HG03354 (cell line): ENCODE measurements at regions not wholly inside any gene's neighbourhood (a gene's known extent, or its start where the extent isn't known, plus 50 kb on each side); places are given as distances from the start of the nearest gene placed in this dataset.

ENCODE experiments used
- ATAC-seq: cut with Tn5 transposase; IDR thresholded peaks from one replicate; pipeline ENCODE4 v1.9.1; 2021; ENCODE audit warnings: mild to moderate bottlenecking; ENCODE audit not compliant: unreplicated experiment, poor library complexity, severe bottlenecking

DNA sequence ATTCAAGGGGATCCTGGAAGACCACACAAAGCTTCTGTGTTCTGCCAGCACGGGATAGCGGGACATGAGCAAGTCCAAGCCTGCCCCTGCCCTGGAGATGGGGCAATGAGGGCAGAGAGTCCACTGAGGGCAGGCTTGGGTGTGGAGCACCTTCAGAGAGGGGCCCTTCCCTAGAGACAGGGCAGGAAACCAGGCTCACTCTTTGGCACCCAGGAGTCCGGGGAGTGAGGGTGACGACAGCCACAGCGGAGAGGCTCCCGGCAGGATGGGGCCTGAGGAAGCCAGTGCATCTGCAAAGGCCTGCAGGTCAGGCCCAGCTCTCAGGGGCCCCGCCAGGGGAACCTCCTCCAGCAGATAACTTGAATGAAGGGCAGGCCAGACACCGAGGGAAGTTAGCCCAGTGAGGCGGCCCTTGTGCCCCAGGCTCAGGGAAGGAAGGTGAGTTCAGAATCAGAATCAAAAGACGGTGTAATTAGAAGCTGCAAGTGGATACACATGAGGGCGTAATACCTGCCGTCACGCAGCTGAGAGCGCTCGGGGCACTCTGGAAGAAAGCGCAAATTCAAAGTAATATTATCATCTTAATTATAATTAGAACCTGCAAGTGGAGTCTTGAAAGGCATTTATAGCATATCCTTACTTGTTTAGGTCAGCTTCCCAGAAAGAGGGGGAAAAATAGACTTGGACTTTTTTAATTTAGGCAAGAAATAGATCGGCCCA is 142.6 kb upstream of the LGALSL start:
- ATAC-seq: no peak

DNA sequence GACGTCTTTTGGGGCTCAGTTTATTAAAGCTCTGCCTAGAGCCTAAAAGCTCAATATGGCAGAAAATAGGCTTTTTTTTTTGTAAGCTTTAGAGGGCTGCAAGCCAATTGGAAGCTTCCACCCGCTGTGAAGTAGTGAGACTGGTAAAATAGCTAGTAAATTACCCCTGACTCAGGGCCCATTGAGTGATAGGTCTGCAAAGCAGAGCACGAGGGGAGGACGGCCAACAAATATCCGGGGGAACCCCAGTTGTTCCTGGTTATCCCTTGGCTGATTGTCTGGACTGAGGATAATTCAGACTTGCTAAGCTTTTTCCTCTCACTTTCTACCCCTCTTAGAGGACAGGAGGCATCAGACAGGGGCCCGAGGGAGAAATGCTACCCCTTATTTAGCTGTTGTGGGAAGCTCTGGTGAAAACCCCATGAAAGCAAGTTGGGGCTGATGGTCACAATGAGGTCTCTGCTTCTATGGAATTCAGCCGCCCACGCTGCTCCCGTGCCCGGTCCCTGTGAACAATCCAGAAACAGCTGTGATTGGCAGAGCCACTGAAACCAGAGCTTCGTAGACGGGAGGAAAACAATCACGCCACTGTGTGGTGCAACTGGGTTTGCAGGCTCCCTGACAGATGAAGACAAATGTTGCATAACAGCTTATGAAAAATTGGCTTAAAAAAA is 141.9 kb upstream of the LGALSL start:
- ATAC-seq: no peak

DNA sequence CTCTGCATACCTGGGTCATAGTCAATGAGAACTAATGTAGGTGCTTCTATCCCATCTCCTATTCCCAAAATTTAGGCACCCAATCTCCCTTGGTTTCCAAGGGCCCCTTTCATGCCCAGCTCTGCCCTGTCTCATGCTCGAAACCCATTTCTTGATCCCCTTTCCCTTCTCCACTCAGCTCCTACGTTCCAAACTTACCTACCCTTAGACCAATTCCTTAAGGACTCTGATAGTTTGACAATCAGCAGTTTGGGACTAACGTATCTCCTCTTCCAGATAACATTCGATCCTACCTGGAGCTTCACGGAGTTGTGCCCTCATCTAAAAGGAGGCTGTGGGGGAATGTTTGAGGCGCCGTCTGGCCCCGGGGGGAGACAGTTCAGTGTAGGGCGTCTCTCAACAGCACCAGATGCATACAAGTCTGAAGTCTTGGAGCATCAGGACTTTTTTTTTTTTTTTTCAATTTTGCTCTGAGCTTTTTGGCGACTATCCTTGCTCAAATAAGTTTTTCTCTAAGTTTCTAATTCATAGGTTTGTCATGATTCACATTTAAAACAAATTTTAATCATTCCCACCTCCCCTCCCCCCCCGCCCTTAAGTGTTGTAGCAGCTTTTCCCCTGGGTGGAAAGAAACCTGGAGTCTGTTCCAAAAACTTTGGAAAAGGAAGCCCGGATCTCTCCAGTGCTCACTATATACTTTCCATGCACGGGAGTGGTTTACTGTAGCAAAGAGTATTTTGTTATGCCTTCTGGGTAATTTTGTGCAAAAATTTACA is 141.2 kb upstream of the LGALSL start:
- no peak for ATAC-seq

DNA sequence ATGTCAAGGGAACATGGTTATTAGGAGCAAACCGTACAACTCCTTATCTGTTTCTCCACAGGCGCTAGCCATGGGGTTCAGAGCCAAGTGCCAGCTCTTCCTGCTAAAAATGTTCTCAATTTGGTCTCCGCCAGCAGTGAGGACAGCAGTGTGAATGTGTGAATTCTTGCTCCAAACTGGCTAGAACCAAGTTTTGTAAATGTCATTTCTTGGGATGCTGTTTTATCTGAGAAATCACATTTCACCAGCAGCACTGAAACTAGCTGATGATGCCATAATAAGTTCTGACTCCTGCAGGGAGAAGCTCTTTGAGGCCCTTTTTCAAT is 140.6 kb upstream of the LGALSL start:
- ATAC-seq: no peak

DNA sequence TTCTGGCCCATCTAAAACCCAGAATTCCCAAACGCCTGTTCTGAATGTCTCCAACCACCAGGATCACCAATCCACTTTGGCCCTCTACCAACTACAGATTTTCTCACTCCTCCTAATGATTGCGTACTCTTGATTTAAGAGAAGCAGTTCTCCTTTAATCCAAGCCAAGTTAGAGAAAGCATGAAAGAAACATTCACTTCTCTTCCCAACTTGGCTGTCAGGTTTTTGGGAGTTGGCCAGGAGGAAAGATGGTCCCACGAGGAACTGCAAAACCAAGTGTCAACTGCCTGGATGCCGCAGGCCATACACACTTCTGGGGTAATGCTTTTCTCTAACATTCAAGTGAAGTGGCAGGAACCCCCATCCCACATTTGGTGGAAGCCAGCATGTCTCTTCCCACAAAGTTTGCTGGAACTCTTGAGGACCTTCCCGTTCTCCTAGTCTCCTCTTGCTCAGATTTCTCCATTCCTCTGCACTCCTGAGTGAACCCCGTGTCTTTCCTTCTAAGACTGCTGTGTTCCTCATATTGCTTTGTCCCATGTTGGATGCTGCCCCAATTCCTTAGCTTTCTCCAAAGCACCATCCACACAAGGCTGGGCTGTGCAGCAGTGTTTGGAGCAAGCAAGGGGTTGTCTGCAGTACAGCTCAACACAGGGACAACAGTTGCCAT is 138.5 kb upstream of the LGALSL start:
- no peak for ATAC-seq

DNA sequence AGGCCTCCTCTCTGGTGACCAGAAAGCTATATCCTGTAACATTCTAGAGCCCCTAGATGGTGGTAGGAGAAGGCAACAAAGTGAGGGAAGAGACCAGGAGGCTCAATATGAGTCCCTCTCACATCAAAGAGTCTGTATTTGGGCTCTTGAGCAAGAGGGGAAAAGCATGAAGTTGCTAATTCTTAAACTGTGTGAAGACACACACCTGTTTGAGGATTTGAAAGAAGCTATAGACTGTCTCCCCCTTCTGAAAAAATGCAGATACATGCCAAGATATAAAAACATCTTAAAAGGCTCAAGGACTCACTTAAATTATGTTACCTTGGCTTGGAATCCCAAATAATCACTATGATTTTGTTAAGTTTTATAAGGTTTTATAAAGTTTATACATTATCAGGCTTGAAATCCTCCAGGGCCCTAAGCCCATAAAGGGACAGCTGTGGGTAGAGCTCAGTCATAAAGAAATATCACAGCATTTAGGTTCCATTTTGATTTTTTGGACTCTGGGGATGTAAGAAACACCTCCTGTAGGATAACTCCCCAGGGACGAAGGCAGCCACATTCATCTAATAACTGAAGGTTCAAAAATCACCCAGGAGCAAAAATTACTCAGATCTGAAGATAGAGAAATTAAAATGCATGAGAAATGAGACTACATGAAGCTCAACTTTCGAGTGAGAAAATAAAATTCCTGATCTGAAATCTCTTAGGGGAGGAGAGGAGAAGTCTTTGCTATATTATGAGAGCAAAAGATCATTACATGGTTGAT is 136.1 kb upstream of the LGALSL start:
- no peak for ATAC-seq

DNA sequence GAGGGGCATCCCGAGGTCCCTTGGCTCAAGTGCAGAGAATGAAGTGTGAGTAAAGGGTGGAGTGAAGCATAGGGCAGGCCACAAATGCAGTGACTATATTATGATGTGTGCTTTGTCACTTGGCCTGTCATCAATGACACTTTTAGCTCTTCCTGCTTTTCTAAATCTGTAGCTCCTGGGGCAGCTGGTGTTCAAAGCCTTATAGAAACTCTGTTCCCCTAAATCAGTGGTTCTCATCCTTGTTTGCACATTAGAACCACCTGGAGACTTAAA is 135.6 kb upstream of the LGALSL start:
- no peak for ATAC-seq

DNA sequence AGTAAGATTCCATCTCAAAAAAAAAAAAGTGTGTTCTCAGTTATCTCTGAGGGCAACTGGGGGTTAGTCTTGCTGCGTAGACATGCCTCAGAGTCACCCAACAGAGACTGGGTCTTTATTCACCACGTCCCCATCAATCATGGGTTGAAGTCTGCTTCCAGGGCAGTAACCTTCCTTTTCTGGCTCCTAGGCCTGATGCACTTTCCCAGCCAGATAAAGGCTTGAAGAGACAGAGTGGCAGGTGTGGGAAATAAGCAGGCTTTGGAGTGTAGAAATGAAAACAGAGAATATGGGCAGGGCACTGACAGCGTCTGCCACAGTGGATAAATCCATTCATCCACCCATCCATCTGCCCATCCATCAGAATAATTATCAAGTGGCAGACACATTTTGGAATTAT is 134.1 kb upstream of the LGALSL start:
- no peak for ATAC-seq

DNA sequence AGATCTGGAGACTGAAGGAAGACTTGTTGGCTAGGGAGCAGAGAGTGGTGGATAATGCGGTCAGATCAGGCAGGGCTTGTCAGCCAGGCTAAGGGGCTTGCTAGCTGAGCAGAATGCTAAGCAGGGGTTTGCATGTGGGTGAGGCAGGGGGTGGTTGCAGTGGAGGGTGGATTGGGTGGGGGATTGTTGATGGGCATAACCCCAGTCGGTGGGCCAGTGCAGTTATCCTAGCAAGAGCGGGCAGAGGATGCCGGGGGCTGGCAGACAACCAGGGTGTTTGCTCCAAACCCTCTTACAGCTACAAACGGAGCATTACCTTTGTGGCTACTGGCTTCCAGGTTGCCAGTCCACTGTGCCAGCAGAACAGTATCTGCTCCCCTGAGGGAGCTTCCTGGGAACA is 131.5 kb upstream of the LGALSL start:
- ATAC-seq: no peak

DNA sequence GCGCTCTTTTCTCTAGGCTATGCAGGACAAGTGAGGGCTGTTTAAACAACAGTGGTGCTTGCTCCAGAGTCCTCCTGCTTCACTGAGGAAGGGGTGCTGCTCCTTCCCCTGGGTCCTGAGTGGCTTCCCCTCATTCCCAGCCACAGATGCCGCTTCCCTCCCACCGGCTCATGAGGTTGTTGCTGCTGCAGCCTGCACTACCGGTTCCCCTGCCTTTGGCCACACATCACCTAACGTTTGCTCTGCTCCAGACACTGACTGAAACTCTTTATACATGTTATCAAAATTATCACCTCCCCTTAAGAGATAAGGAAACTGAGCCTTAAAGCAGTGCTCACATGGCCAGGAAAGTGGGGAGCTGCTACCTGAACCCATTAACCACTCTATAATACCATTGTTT is 130.8 kb upstream of the LGALSL start:
- ATAC-seq: no peak

DNA sequence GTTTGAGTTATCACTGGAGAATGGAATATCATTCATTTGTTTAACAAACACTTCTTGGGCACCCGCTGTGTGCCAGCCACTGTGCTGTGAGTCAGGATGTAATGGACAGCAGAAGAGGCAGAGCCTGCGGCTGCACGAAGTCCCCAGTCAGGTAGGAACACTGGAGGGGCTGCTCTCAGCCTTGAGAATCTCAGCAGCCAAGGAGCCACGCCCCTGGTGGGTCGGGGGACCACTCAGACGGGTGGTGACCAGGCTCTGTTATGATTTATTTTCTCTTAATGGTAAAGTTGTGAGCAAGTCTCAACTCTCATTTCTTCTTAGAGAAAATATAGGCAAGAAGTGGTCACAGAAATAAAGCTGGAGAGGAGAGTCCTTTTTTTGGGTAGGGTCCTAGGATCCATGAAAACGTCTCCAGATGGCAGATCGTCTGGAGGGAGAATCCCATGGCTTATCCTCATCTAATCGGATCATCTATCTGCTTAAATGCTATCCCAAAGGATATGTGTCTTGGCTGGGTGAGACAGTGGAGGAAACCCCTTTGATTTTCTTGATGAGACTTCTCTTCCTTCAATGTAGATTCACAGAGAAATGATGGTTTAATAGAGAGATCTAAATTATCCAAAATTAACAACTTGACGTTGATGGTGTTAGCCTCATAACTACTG is 129.1 kb upstream of the LGALSL start:
- no peak for ATAC-seq

DNA sequence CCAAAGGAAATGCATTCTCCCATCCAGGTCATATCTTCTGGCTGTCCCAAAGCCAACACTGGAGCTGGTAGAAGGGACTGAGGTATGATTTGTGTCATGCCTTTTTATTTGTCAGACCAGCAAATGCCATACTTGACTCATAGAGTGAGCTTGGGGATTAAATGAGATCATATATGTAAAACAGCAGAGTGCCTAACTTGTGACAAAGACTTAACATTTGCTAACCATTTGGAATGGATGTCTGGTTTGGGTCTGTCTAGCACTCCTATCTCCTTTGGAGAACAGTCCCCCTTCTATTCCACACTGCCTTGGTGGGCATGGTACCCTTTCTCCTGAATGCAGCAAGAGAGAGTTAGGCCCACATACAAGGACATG is 128.5 kb upstream of the LGALSL start:
- peak; percentile 15 for ATAC-seq

DNA sequence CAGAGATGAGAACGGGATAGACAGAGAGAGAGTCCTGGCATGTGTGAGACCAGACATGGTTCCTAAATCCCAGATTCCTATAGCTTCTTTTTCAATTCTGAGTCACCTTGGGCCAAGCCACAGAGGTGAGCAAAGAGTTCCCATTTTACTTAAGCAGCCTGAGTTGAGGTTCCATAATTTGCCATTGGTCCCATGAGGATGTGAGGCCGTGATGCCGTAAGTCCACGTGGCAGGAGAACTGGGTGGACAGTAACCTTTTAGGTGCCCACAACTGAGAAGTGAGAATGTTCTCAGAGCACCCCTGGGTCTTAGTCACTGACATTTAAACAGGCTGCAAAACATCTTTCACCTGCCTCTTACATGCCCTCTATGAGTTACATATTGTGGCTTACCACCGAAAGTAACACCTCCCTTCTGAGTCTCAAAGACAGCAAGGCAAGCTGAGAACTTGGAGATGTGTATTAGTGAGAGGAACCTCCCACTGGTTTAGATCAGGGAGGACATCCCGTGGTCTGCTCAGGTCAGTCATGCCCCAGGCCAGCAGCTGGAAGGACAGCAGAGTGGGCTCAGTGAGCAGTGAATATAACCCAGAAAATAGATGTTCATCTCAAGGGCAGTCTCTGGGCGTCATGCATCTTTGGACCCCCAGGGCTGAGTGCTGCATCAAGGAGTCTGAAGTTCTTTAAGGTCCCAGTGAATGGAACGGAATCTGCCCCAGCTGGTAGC is 127.9 kb upstream of the LGALSL start:
- peak; percentile 92 for ATAC-seq

DNA sequence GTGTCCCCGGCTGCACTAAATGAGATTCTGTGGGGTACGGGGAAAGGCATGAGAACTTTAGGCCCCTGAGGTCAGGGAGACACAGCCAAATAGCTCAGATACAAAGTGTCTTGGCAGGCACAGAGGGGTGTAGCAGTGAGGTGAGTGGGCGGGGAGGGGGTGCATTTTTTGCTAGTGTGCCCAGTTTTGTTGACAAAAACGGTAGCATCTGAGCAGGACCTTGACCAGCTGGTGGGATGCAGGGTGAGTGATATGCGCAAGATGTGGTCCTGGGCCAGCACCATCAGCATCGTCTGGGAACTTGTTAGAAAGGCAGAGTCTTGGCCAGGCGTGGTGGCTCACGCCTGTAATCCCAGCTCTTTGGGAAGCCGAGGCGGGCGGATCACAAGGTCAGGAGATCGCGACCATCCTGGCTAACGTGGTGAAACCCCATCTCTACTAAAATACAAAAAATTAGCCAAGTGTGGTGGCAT is 127.3 kb upstream of the LGALSL start:
- no peak for ATAC-seq

DNA sequence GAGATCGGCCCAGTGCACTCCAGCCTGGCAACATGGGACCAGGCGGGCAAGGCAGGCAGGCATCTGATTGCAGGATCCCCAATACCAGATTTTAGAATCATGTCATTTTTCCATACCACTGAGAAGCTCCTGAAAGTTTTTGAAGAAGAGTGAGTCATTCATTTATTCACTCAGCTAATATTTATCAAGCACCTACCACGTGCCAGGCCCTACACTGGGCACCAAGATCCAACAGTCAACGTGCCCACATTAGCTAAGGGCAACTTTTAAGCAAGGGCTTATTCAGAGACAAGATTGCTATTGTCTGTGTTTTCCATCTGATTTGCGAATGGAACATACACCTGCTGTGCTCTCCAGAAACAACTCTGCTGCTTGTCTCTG is 126.8 kb upstream of the LGALSL start:
- no peak for ATAC-seq

DNA sequence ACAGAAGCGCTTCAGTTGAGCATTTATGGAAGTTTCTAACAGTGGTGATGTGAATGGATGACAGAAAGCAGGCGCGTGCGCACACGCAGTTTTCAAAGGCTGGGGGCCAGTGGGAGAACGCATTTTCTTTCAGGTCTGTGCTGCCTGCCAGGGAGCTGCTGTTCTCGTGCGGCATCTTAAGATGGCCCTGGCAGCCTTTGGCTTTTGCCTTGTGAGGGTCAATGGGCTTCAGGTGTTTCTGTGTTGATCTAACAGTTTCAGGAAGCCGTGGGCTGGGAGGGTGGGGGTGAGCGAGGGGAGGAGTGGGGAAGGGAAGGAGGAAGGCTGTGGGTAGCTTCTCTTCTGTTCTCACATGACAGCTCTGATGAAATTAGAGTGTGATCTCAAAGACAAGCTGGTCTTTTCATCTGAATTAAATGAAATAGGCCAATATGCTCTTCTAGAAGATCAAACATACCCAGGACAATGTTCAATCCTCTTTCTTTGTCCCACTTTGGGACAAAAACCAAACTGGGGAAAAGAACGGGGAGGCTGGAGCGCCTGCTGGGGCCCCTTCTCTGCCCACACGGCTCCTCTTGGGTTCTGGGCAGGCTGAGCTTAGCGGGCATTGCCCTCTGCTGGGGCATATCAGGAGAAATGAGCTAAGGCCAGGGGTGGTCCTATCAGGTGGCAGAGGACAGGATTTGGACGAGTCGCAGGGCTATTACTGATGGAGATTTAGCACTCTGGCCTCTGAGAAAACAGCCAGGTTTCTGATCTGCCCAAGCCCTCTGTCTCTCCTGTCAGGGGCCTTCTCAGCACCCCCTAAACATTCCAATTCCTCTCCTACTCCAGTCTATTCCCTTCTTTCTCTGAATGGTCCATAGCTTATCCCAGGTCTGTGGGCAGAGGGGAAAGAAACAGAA is 126.2 kb upstream of the LGALSL start:
- no peak for ATAC-seq

DNA sequence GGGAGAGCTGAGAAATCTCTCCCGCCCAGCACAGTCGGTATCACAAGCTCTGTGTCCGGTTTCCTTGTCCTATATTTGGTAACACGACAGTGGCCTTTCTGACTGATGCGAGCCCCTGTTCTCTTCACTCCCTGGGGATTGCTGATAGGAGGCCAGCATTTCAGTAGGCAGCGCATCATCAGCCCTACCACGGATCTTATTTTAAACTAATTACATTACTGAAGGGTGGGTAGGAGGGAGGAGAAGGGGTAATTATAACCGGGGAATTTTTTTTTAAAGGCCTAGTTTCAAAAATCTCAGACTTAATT is 125.6 kb upstream of the LGALSL start:
- ATAC-seq: no peak

DNA sequence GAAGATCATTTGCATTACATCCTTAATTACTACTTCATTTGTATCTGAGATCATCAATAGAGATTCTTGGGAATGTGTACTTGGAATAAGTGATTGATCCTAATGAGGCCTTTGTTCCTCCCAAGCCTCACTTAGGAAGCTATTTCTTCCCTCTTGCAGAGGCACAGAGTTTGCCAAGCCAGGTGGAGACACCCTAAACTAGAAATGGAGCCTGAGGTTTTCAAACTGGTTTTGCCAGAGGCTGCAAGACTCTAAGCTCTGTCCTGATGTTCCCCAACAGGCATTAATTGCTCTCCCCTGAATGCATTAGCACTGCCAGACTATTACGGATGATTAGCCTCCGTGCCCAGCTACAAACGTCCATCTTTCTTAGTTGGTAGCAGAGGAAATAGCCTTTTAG is 125.2 kb upstream of the LGALSL start:
- no peak for ATAC-seq
